Left forelimb (tissue), 1 donor: ENCODE measurements at regions not wholly inside any gene's neighbourhood (a gene's known extent, or its start where the extent isn't known, plus 50 kb on each side); places are given as distances from the start of the nearest gene placed in this dataset.

ENCODE experiments used
- DNase-seq: peaks from one replicate; pipeline ENCODE4 v3.0.0-alpha.2; 2018; ENCODE audit warnings: low spot score

DNA sequence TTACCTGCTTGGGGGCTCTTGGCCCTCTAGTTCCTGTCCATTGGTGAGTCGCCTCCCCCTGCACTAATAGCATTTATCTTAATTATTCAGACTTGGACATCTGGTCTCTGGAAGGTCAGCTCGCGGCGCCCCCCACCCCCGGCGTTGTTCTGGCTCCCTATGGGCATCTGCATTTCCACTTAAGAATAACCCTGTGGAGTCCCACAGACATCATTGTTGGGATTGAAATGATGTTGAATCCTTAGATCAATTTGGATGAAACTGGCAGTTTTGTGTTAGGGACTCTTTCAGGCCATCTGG, 313.8 kb upstream of the HS6ST1 start:
- no peak for DNase-seq

DNA sequence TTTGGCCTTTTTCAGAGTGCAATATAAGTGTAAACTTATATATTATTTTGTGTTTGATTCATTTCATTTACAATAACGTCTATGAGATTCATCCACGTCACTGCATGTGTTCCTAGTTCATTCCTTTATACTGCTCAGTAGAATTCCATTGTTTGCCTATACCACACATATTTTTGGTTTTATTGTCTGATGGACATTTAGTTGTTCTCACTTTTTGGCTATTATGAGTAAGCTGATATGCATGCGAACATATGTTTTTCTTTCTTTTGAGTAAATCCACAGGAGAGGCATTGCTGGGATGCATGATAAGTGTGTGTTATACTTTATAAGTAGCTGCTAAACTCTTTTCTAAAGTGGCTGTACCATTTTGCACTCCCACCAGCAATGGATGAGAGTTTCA, 314.8 kb upstream of the HS6ST1 start:
- no peak for DNase-seq

DNA sequence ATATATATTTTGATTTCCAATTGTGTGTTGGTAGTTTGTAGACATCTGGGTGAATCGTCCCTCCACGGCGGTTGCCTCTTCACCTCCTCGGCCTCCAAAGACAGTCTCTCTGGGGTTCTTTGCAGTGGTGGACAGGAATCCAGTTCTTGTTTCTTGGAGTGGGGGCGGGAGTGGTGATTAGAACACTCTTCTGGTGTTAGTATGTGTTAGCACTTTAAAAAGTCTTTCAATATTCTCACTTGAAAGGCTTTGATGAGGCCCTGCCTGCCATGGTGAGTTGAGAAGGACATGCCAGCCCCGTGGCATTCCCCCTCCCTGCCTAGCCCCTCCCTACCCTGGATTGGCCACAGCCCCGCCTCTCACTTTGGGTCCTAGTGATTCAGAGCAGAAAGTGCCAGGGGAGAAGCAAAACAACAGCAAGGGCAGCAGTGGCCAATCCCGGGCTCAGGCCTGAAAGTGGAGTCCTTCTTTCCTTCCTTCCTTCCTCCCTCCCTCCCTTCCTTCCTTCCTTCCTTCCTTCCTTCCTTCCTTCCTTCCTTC, 316.8 kb upstream of the HS6ST1 start:
- DNase-seq = peak; percentile 41

DNA sequence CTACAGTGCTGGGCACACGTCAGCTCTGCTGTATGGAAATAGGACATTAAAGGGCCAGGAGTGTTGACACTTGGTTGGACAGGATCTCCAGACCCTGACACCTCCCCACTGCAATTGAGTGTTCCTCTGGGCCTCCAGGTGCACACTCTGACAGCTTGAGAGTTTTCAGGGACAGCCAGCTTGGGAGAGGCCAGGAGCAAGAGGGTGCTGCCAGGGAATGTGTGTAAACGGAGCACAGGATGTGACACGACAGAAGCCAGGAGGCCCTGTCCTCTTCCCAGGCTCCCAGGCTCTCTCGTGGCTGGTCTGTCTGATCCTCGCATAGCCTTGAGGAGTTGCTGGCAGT, 318.1 kb upstream of the HS6ST1 start:
- peak; percentile 51 for DNase-seq

DNA sequence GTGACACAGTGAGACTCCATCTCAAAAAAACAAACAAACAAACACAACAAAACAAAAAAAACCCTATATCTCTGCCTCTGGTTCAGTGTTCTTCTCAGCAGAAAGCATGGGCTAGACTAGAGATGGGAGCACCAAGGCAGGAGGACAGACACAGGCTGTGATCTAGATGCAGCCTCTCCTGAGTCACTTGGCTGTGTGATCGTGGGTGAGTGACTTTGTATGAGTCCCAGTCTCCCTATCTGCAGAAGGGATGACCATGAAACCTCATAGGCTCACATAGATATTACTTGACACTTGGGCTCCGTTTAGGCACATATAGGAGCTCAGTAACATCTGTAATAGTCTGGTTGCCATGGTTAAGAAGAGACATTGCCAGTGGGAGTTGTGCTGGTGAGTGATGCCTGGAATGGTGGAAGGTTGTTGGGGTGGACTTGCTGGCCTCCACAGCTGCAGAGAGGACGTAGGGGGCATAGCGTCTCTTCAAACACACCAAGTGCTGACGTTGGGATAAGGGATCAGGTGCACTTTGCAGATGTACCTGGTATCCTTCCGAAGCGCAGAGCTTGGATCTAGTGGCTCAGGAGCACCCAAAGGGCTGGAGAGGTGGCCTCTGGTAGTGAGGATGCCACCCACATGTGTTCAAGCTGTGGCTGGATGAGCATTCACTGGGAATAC, 318.9 kb upstream of the HS6ST1 start:
- peak; percentile 8 for DNase-seq

DNA sequence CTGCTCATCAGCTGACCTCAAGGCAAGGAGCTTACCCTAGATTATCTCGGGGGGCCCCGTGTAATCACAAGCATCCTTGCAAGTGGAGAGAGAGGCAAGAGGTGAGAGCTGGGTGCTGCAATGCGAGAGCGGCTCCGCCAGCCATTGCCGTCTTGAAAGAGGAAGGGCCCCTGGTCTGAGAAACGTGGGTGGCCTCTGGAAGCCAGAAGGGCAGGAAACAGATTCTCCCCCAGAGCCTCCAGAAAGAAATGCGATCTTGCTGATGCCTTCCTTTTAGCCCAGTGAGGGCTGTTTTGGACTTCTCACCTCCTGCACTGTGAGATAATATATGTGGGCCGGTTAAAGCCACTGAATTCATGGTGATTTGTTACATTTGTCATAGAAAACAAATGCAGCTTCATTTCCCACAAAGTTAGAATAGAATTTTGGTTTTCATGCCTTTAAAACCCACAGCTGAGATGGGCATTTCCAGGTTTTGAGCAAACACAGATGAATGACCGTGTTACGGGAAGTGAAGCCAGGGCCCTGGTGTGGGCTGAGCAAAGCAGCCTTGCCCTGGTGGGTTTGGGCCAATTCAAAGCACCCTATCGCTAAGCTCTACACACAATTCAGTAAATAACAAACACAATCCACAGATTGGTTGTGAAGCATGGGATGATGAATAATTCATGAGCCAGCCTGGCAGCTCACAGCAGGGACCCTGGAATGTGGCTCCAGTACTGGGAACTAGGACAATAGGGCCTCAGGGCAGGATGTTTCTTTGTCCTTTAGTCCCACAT, 319.9 kb upstream of the HS6ST1 start:
- peak; percentile 63 for DNase-seq

DNA sequence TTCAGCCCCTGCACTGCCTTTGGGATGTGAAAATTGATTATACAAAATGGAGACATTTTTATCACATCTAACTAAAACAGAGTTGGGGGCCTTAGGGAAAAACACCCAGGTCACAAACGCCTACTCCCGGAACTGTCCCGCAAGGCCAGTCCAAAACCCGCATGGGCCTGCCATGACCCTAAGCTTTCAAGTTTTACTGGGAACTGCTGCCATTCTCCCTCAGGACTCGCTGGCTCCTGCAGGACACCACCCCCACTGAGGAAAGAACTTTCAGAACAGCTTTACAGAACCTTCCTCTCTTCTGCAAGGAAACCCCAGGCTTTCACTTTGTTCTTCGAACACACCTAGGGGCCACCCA, 320.4 kb upstream of the HS6ST1 start:
- peak; percentile 48 for DNase-seq

DNA sequence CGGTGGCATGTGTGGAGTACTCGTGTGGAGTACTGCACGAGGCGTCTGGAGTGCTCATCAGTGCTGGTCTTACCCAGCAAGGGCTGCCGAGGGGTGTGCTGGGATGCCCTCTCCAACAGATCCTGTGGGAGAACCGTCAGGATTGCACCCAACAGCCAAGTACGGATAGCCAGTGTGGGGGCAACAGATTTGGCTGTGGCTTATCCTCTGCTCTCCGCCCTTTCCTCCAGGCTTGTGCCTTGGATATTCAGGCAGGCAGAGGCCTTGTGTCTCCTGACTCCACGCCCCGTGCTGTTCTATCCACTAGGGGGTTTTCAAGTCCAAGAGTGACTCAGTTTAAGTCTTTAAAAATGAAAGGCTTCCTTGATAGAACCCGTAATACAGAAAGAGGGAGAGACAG, 321.0 kb upstream of the HS6ST1 start:
- DNase-seq = peak; percentile 25

DNA sequence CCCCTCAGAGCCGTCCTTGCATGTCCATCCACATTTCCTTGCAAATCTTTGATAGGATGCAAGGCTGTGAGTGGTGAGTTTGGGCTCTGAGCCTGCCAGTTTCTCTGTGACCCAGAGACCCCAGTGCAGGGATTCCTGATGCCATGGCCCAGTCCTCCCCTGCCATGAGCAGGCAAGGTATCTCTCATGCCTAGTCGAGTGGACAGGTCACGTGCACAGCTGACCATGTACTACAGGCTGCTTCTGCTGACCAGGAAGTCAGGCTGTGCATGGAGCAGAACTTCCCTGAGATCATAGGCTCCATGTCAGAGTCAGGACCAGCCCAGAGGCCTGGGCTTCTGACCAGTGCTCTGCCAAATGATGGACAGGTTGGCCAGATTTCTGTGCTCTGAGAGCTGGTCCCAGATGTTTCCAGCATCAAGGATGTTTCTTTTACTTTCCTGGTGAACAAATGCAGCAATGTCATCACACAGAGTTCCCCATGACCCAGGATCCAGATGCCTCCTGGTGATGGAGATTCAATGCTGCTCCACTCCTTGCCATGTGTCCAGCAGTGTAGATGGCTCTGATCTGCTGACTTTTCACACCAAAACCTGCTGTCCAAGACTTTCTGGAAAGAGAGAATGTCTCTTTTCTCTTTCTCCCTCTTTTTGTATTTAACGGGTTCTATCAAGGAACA, 321.6 kb upstream of the HS6ST1 start:
- DNase-seq = peak; percentile 33

DNA sequence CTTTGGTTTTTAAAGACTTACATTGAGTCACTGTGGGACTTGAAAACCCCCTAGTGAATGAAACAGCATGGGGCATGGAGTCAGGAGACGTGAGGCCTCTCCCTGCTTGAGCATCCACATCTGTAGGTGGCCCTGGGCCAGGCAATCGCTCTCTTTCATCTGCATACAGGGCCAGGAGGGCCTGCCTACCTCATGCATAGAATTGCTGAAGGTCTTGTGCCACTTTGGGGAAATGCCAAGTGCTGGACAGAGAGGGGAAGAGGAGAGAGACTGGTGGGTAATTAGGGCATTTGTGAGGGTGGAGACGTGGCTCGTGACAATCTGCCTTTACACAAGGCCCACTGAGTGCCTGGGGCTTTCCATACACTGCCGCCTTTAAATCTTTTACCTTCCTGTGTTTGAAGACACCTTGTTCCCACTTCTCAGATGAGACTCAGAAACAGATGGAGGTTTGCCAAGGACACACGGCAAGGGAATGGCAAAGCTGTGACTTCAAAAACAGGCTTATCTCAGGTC, 322.2 kb upstream of the HS6ST1 start:
- DNase-seq = peak; percentile 22

DNA sequence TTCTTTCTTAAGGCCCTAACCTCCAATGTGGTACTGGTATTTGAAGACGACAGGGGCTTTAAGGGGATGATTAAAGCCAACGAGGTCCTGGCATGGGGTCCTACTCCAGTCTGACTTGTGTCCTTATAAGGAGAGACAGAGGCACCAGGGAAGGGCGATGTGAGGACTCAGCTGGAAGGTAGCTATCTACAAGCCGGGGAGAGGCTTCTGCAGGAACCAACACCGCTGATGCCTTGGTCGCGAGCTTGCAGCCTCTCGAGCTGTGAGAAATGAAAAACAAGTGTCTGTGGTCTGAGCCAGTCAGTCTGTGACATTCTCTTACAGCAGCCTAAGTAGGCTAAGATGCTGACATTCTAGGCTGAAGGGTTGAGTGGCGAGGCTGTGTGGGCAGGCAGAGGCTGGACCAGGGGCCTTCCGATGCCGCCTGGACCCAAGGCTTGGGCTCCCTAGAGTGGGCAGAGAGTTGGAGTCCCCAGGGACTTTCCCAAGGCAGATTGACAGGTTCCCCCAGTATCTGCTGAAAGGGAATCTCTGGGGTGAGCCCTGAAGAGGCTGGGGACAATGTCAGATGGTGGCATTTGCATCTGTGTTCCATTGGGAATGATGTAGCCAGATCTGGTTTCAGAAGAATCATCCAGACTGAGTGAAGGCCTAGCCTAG, 322.9 kb upstream of the HS6ST1 start:
- peak; percentile 34 for DNase-seq

DNA sequence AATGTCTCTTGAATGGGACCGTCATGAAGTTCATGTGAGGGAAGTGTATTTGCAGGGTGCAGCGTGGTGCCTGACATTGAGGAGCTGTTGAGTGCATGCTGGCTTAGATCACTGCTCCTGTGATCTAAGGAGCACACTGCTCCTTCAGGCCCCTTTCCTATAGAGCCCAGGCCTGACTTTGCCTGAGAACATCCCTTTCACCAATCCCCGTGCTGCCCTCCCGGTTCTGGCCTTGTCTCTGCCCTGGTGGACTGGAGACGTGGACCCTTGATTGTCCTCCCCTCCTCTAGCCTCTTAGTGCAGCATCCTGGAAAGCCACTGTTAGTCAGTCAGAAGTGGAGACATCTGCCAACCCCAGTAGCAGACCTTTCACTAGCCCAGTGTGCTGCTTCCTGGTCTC, 323.6 kb upstream of the HS6ST1 start:
- DNase-seq = peak; percentile 53

DNA sequence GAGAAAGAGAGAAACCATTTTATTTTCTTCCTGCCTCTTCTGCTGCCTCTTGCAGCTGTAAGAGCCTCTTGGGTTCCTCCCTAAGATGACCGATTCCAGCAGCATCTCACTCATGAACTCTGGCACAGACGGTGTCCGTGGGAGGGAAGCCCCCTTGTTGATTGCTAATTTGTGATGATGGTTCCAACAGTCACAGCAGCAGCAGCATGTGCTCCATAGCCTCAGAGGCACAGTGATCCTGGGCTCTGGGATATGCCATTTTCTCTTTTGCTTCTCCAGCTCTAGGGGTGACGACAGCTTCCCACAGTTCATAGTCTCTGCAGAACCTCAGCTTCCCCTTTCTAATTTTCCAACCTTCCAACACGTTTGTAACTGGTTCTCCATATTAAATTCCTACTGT, 324.2 kb upstream of the HS6ST1 start:
- peak; percentile 58 for DNase-seq

DNA sequence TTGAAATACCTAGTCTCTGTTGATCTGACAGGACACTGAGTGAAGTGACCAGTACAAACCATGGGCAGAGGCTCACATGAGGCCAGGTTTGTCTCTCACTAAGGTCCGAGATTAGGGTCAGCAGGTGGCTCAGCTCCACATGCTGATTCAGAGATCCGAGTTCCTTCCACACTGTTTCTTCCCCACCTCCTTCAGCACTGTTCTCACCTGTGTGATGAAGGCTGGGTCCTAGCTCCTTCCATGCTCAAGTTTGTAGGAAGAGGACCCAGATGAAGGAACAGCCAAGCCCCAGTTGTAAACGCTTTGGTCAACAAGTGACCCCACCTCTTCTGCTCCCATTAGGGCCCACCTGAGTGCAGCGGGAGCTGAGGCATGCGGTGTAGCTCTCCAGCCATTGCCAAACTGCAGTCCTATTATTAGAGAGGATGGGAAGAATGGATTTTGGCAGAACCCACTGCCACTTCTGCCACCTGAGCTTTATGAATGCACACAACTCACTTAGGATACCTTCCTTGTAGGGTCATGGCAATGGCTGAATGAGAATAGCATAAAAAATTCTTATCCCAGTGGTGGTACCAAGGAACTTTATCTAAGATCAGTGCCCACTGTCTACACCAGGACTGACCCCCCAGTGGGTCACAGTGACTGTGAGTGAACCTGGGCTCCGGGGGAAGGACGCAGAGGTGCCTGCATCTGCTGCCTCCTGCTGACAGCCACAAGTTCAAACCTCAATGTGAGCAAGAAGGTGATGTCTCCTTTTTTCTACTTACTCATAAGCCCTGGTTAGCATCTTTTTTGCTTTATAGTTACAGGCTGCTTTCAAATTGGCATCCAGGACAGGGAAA, 324.8 kb upstream of the HS6ST1 start:
- DNase-seq = peak; percentile 31

DNA sequence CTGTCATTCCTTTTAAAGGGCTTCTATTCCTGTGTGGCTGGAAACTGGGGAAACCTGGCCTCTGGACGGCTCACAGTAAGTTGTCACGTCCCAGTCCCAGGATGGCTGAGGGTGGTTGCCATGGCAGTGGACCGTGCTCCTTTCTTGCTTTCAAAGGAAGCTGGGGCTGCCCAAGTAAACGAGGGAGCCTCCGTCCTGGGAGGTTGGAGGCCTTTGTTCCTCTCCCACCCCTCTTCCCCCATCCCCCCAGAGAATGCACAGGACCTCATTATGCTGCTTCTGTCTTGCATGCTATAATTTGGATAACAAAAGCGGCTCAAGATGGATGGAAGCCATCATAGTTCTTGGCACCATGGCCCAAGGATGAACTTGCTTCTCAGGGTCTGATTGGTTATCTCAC, 325.5 kb upstream of the HS6ST1 start:
- peak; percentile 55 for DNase-seq

DNA sequence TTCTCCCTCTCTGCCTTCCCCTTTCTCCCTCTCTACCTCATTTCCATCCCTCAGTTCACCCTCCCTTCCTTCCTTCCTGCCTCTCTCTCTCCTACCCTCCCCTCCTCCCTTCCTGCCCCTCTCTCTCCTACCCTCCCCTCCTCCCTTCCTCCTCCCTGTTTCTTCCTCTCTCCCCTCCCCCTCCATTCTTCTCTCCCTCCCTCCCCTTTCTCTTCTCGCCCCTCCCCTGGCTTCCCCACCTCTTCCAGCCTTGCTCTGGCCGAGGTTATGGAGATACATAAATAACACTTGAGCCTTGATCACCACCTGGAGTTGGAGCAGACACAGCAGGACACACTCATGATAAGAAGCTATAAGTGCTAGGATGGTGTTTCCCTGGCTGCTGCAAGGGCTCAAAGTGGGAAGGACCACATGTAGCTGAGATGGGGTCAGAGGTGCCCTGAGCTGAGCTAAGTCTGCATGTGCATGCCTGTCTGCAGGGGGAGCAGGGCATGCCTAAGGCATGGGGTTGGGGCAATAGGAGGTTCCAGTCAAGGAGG, 326.1 kb upstream of the HS6ST1 start:
- peak; percentile 30 for DNase-seq

DNA sequence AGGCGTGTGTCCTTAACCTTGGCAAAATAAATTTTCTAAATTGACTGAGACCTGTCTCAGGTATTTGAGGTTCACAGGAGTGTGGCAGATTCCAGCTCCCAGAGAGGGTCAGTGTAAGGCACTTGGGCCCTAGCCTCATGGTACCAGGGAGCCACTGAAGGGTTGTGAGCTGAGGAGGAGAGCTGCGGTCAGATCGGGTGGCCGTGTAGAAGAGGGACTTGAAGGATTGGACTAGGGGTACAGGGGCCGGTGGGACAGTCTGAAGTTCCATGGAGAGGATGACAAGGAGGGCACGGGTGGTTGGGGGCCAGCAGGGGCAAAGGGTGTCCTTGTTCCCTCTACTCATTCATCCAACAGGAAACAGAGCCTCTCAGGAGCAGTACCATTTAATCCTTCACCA, 327.0 kb upstream of the HS6ST1 start:
- peak; percentile 36 for DNase-seq

DNA sequence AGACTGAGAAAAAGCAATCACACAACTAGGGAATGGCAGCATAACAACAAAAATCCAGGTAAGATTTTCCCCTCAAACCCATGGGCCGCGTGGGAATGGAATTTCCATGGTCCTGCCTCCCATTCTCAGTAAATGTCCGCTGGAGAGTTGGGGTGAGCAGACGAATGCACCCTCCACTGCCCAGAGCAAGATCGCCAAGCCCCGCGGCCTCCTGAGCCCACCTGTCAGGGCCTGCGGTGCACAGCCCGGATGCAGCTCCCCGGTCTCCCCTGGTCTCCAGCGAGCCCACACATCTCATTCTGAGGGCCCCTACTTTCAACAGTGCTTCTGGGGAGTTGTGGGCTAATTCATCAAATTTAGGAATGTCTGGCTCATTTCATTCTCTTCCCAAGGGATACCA, 327.4 kb upstream of the HS6ST1 start:
- DNase-seq = peak; percentile 15

DNA sequence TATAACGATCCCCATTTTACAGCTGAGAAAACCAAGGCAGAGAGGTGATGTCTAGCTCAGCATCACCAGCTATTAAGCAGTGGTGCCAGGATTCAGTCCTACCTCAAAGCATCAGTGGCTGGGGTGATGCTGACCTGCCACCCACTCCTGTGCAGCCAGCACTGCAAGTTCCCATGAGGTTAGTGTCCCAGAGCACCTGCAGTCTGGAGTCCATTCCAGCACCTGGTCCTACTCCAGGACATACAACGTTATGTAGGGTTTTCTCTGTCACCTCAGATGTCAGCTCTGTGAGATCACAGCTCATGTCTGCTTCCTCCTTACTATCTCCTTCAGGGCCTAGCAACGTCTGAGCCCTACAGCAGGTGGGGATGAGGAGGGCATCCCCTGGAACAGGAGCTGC, 328.0 kb upstream of the HS6ST1 start:
- DNase-seq = peak; percentile 26

DNA sequence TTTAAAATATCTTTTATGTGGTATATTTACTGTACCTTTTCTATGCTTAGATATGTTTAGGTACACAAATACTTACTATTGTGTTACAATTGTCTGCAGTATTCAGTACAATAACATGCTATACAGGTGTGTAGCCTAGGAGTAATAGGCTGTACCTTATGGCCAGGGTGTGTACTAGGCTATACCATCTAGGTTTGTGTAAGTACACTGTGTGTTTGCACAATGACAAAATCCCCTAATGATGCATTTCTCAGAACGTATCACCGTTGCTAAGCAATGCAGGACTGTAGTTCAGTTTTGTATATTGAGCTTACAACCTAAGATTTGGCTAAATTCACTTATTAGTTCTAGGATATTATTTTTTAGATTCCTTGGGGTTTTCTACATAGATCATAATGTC, 332.3 kb upstream of the HS6ST1 start:
- DNase-seq = no peak

DNA sequence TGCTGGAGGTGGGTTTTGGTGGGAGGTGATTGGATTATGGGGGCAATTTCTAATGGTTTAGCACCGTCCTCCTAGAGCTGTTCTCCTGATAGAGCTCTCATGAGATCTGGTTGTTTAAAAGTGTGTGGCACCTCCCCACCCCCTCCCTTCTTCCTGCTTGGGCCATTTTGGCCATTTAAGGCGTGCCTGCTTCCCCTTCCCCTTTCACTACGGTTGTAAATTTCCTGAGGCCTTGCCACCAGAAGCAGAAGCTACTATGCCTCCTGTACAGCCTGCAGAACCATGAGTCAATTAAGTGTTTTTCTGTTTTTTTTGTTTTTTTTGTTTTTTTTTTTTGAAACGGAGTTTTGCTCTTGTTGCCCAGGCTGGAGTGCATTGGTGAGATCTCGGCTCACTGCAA, 335.7 kb upstream of the HS6ST1 start:
- no peak for DNase-seq
